Neural crest cell (in vitro differentiated cells): ENCODE measurements at regions not wholly inside any gene's neighbourhood (a gene's known extent, or its start where the extent isn't known, plus 50 kb on each side); places are given as distances from the start of the nearest gene placed in this dataset.
"Not testable (repeated sequence)": the region's sequence is repeated elsewhere in the genome, so short reads cannot be mapped to it uniquely, and the experiment has no call there.

Source experiments
- DNase-seq: peaks from one replicate; pipeline ENCODE4 v3.0.0; 2021; ENCODE audit warnings: low read depth, mixed read lengths, low spot score
- H3K27ac Mint-ChIP-seq: one replicate; pipeline ENCODE4 v1.8.0; 2021; ENCODE audit warnings: mild to moderate bottlenecking, mixed read lengths; ENCODE audit not compliant: unreplicated experiment
- H3K27me3 Mint-ChIP-seq: 2 replicates; pipeline ENCODE4 v1.8.0; 2021; ENCODE audit warnings: low read depth, mild to moderate bottlenecking, mixed read lengths
- H3K36me3 Mint-ChIP-seq: 2 replicates; pipeline ENCODE4 v1.8.0; 2021; ENCODE audit warnings: low read depth, mild to moderate bottlenecking, mixed read lengths
- H3K4me1 Mint-ChIP-seq: 2 replicates; pipeline ENCODE4 v1.8.0; 2021; ENCODE audit warnings: mixed read lengths
- H3K4me3 Mint-ChIP-seq: one replicate; pipeline ENCODE4 v1.8.0; 2021; ENCODE audit warnings: mild to moderate bottlenecking, mixed read lengths
- H3K9me3 Mint-ChIP-seq: 2 replicates; pipeline ENCODE4 v1.8.0; 2021; ENCODE audit warnings: mixed read lengths
- CTCF ChIP-seq: fragments of 200-600 bp; sonication (generic); conservative IDR thresholded peaks from 2 replicates; pipeline ENCODE4 v1.5.0; 2021; ENCODE audit warnings: antibody characterized with exemption, mild to moderate bottlenecking

- Mint-ChIP-seq H3K4me1 (peaks cover 5% of the 10 kb centered on the region), H3K9me3 (peaks cover 14% of the 10 kb centered on the region), H3K36me3 (peaks cover 3% of the 10 kb centered on the region), H3K4me3 (no peak overlapping the region), H3K27ac (no peak overlapping the region), H3K27me3 (no peaks in the 10 kb centered on the region)
- TF ChIP-seq CTCF, result no peak
- no peak for DNase-seq
Measured at GRCh38 chr13:68897331-68897928, 1210.2 kb upstream of the ATXN8OS start.

GRCh38 chr13:68895696-68896095, 1211.9 kb upstream of the ATXN8OS start:
- no peak for TF ChIP-seq CTCF
- Mint-ChIP-seq H3K4me1 (peaks cover 5% of the 10 kb centered on the region), H3K27me3 (no peaks in the 10 kb centered on the region), H3K9me3 (peaks cover 10% of the 10 kb centered on the region), H3K36me3 (peaks cover 3% of the 10 kb centered on the region), H3K27ac (no peak overlapping the region), H3K4me3 (no peak overlapping the region)
- no peak for DNase-seq

- Mint-ChIP-seq H3K9me3 (peaks cover 12% of the 10 kb centered on the region), H3K27ac (peak overlapping the region; percentile 15)
Measured at GRCh38 chr13:68893721-68894120, 1213.9 kb upstream of the ATXN8OS start.

GRCh38 chr13:68892596-68892995, 1215.0 kb upstream of the ATXN8OS start:
- DNase-seq, H3K4me3 Mint-ChIP-seq, H3K27ac Mint-ChIP-seq, H3K27me3 Mint-ChIP-seq, H3K36me3 Mint-ChIP-seq, H3K4me1 Mint-ChIP-seq: not testable (repeated sequence)
- peaks cover 12% of the 10 kb centered on the region for H3K9me3 Mint-ChIP-seq

More at GRCh38 chr13:68893721-68894120, 1213.9 kb upstream of the ATXN8OS start:
- H3K4me3 Mint-ChIP-seq, H3K36me3 Mint-ChIP-seq, DNase-seq, H3K27me3 Mint-ChIP-seq, H3K4me1 Mint-ChIP-seq: not testable (repeated sequence)

- not testable (repeated sequence) for H3K27ac Mint-ChIP-seq, H3K9me3 Mint-ChIP-seq, H3K4me1 Mint-ChIP-seq, H3K4me3 Mint-ChIP-seq, DNase-seq, H3K27me3 Mint-ChIP-seq, H3K36me3 Mint-ChIP-seq
Measured at GRCh38 chr13:68890101-68890500, 1217.5 kb upstream of the ATXN8OS start.

GRCh38 chr13:68888832-68889231, 1218.8 kb upstream of the ATXN8OS start:
- H3K36me3 Mint-ChIP-seq, result no peaks in the 10 kb centered on the region
- H3K9me3 Mint-ChIP-seq, result peaks cover 5% of the 10 kb centered on the region
- H3K27ac Mint-ChIP-seq, result no peak overlapping the region
- no peaks in the 10 kb centered on the region for H3K27me3 Mint-ChIP-seq
- no peak for DNase-seq
- H3K4me3 Mint-ChIP-seq, result no peak overlapping the region
- peaks cover 11% of the 10 kb centered on the region for H3K4me1 Mint-ChIP-seq
- no peak for TF ChIP-seq CTCF

GRCh38 chr13:68872338-68872737, 1235.3 kb upstream of the ATXN8OS start:
- no peak for TF ChIP-seq CTCF
- Mint-ChIP-seq H3K4me1 (no peaks in the 10 kb centered on the region), H3K4me3 (no peak overlapping the region), H3K36me3 (peaks cover 3% of the 10 kb centered on the region), H3K27me3 (no peaks in the 10 kb centered on the region), H3K9me3 (no peaks in the 10 kb centered on the region), H3K27ac (no peak overlapping the region)
- no peak for DNase-seq
